IPS-NIHi11 (cell line): ENCODE measurements at regions not wholly inside any gene's neighbourhood (a gene's known extent, or its start where the extent isn't known, plus 50 kb on each side); places are given as distances from the start of the nearest gene placed in this dataset.
"Not testable (repeated sequence)": the region's sequence is repeated elsewhere in the genome, so short reads cannot be mapped to it uniquely, and the experiment has no call there.

Experiments
- DNase-seq: peaks from one replicate; pipeline ENCODE4 v3.0.0; 2012; ENCODE audit warnings: mixed read lengths, low spot score

- no peak for DNase-seq
Measured at GRCh38 chr5:167339205-167339604, 952.2 kb upstream of the WWC1 start.

GRCh38 chr5:167346461-167346860 is 945.0 kb upstream of the WWC1 start:
- DNase-seq, result no peak

- DNase-seq, result no peak
Measured at GRCh38 chr5:167348251-167348926, 943.1 kb upstream of the WWC1 start.

- DNase-seq, result no peak
Measured at GRCh38 chr5:167348980-167349379, 942.5 kb upstream of the WWC1 start.

- DNase-seq, result no peak
Measured at GRCh38 chr5:167351316-167351715, 940.1 kb upstream of the WWC1 start.

- no peak for DNase-seq
Measured at GRCh38 chr5:167352801-167353200, 938.6 kb upstream of the WWC1 start.

- DNase-seq, result no peak
Measured at GRCh38 chr5:167355346-167355745, 936.1 kb upstream of the WWC1 start.

- DNase-seq, result no peak
Measured at GRCh38 chr5:167356374-167356773, 935.1 kb upstream of the WWC1 start.

GRCh38 chr5:167358868-167359492 is 932.5 kb upstream of the WWC1 start:
- DNase-seq, result peak; percentile 17

- no peak for DNase-seq
Measured at GRCh38 chr5:167361795-167362194, 929.6 kb upstream of the WWC1 start.

GRCh38 chr5:167363065-167363464 is 928.4 kb upstream of the WWC1 start:
- DNase-seq, result no peak

GRCh38 chr5:167375125-167375524 is 916.3 kb upstream of the WWC1 start:
- no peak for DNase-seq

GRCh38 chr5:167378894-167379723 is 912.3 kb upstream of the WWC1 start:
- DNase-seq, result no peak

GRCh38 chr5:167381457-167381856 is 910.0 kb upstream of the WWC1 start:
- no peak for DNase-seq

GRCh38 chr5:167389537-167389936 is 901.9 kb upstream of the WWC1 start:
- DNase-seq, result no peak

- not testable (repeated sequence) for DNase-seq
Measured at GRCh38 chr5:167391286-167391685, 900.2 kb upstream of the WWC1 start.

GRCh38 chr5:167392240-167392639 is 899.2 kb upstream of the WWC1 start:
- no peak for DNase-seq

- no peak for DNase-seq
Measured at GRCh38 chr5:167393358-167393757, 898.1 kb upstream of the WWC1 start.

GRCh38 chr5:167402671-167403070 is 888.8 kb upstream of the WWC1 start:
- DNase-seq, result no peak

- DNase-seq, result no peak
Measured at GRCh38 chr5:167406513-167406912, 884.9 kb upstream of the WWC1 start.

GRCh38 chr5:167412556-167412955 is 878.9 kb upstream of the WWC1 start:
- DNase-seq, result no peak

GRCh38 chr5:167413506-167413905 is 877.9 kb upstream of the WWC1 start:
- no peak for DNase-seq

GRCh38 chr5:167414611-167415010 is 876.8 kb upstream of the WWC1 start:
- DNase-seq, result no peak
